GM19463 (cell line): ENCODE measurements at regions not wholly inside any gene's neighbourhood (a gene's known extent, or its start where the extent isn't known, plus 50 kb on each side); places are given as distances from the start of the nearest gene placed in this dataset.
"Not testable (repeated sequence)": the region's sequence is repeated elsewhere in the genome, so short reads cannot be mapped to it uniquely, and the experiment has no call there.

Experiments
- ATAC-seq: cut with Tn5 transposase; IDR thresholded peaks from one replicate; pipeline ENCODE4 v1.9.1; 2021; ENCODE audit warnings: mild to moderate bottlenecking, moderate library complexity; ENCODE audit not compliant: unreplicated experiment

DNA sequence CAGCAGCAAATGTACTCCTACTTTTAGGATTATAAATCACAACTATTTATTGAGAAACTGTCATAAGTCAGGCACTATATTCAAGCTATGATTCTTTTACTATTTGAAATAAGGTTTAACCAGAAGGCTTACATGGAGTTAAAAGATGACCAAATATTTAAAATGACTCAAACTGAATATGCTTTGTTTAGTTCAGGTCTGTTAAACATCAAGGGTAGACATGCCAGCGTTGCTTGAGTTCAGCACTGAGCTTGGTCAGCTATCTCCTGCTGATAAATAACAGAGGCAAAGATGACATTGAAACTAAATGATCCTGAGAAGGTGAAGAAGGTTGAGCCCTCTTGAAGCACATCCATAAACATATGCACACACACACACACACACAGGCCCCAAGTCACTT, 305.6 kb downstream of the ANKRD30BL start:
- not testable (repeated sequence) for ATAC-seq

DNA sequence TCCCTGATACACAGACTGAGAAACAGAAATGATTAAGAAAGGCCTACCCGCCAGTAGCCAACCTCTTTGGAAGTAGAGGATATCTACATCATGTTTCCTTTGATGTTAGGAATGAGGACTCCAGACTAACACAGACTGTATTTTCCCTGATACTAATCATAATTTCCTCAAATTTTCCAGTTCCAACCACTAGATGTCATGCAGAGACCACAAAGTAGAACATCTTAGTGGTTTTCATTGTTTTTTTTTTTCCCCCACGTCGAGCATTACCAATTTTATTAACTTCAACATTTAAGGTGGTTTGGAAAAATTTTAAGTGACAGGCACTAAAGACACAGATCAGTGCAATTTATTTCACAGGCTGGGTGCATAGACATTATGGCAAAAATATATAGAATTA, 303.6 kb downstream of the ANKRD30BL start:
- not testable (repeated sequence) for ATAC-seq
